ENCODE measurements at regions not wholly inside any gene's neighbourhood (a gene's known extent, or its start where the extent isn't known, plus 50 kb on each side); places are given as distances from the start of the nearest gene placed in this dataset.

DNA sequence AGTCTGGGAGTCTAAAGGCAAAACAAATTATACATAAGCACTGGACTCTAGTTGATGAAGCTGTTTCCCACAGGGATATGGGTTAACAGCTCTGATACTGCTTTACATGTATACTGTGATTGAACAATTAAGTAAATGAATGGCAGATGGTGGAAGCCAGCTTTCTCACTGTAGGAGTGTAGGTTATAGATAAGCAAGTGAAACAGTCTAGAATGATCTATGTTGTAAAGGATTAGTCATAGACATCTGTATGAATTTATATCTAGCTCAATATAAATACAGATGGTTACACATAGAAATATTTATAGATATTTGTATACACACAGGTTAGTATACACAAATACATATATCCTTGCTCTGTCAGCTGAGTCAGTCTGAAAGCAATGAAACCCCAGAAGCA lies 276.1 kb downstream of the PPARGC1A start:
- TF ChIP-seq POLR2A (IDR thresholded peaks at IDR 0.05), result no peak
- TF ChIP-seq, protein P1, sequence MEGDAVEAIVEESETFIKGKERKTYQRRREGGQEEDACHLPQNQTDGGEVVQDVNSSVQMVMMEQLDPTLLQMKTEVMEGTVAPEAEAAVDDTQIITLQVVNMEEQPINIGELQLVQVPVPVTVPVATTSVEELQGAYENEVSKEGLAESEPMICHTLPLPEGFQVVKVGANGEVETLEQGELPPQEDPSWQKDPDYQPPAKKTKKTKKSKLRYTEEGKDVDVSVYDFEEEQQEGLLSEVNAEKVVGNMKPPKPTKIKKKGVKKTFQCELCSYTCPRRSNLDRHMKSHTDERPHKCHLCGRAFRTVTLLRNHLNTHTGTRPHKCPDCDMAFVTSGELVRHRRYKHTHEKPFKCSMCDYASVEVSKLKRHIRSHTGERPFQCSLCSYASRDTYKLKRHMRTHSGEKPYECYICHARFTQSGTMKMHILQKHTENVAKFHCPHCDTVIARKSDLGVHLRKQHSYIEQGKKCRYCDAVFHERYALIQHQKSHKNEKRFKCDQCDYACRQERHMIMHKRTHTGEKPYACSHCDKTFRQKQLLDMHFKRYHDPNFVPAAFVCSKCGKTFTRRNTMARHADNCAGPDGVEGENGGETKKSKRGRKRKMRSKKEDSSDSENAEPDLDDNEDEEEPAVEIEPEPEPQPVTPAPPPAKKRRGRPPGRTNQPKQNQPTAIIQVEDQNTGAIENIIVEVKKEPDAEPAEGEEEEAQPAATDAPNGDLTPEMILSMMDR (IDR thresholded peaks at IDR 0.05), result no peak

Data from uterus (tissue), 2 donors.